ENCODE measurements at regions not wholly inside any gene's neighbourhood (a gene's known extent, or its start where the extent isn't known, plus 50 kb on each side); places are given as distances from the start of the nearest gene placed in this dataset.

DNA sequence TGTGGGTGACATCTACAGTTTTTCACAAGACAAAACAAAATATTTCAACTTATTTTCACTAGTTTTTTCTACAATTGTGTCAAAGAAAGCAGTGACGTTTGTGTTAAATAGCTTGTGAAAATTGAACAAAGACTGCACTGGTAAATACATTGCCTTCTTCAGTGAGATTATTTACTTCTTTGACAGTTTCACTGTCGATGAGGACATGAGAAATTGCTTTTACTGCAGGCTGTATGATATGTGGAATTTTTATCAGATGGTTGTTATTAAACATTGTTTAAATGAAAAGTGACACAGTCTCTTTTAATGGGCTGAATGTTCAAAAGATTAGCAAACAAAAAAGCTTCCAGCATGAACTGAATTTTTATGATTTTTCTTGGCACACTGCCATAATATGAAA lies 773.9 kb upstream of the CADM2 start:
- H3K27me3 ChIP-seq = no peaks in the 10 kb centered on the region
- intact Hi-C loops (cut with DNase I) = no loop called here
- no peak overlapping the region for H3K27ac ChIP-seq
- no peaks in the 10 kb centered on the region for H3K4me1 ChIP-seq
- no peak for DNase-seq
- no peaks in the 10 kb centered on the region for H3K36me3 ChIP-seq (replicated peaks in 1 of 2; ENCODE audit: insufficient read depth in 1 of 2, low read depth in 2 of 2)
- no peak overlapping the region for H3K4me3 ChIP-seq
- peaks cover 0 to 2% (median 0%) of the 10 kb centered on the region in 3 donors for H3K9me3 ChIP-seq
- no peak for ATAC-seq
- no peak for TF ChIP-seq CTCF (IDR thresholded peaks at IDR 0.05)
- TF ChIP-seq POLR2A (IDR thresholded peaks at IDR 0.05) = no peak
- 9% methylated on average over 2 of the region's 2 CpGs for WGBS, 2 donors

GRCh38 chr3:84194029-84194428 lies 764.8 kb upstream of the CADM2 start:
- no peak for ATAC-seq
- H3K27ac ChIP-seq = no peak overlapping the region
- DNase-seq = no peak
- H3K9me3 ChIP-seq = peaks cover 0 to 12% (median 0%) of the 10 kb centered on the region in 3 donors
- intact Hi-C loops (cut with DNase I) = no loop called here
- H3K4me3 ChIP-seq = no peak overlapping the region
- H3K27me3 ChIP-seq = no peaks in the 10 kb centered on the region
- no peak for TF ChIP-seq POLR2A (IDR thresholded peaks at IDR 0.05)
- no peak for TF ChIP-seq CTCF (IDR thresholded peaks at IDR 0.05)
- 49 to 65% methylated on average over 1 of the region's 1 CpG for WGBS, 2 donors
- no peaks in the 10 kb centered on the region for H3K36me3 ChIP-seq (replicated peaks in 1 of 2; ENCODE audit: insufficient read depth in 1 of 2, low read depth in 2 of 2)
- no peaks in the 10 kb centered on the region for H3K4me1 ChIP-seq

GRCh38 chr3:84209474-84209873 lies 749.3 kb upstream of the CADM2 start:
- H3K4me3 ChIP-seq = no peak overlapping the region
- no peak overlapping the region for H3K27ac ChIP-seq
- intact Hi-C loops (cut with DNase I) = no loop called here
- no peaks in the 10 kb centered on the region for H3K4me1 ChIP-seq
- no peak for ATAC-seq
- no peaks in the 10 kb centered on the region for H3K36me3 ChIP-seq (replicated peaks in 1 of 2; ENCODE audit: insufficient read depth in 1 of 2, low read depth in 2 of 2)
- no peaks in the 10 kb centered on the region for H3K27me3 ChIP-seq
- TF ChIP-seq POLR2A (IDR thresholded peaks at IDR 0.05) (no peak), CTCF (IDR thresholded peaks at IDR 0.05) (no peak)
- no peaks in the 10 kb centered on the region for H3K9me3 ChIP-seq
- no peak for DNase-seq

GRCh38 chr3:84223512-84223911 lies 735.3 kb upstream of the CADM2 start:
- Histone ChIP-seq H3K4me1 (no peaks in the 10 kb centered on the region), H3K27ac (no peak overlapping the region), H3K27me3 (no peaks in the 10 kb centered on the region), H3K4me3 (no peak overlapping the region), H3K9me3 (peaks cover 0 to 4% (median 0%) of the 10 kb centered on the region in 3 donors), H3K36me3 (replicated peaks in 1 of 2; ENCODE audit: insufficient read depth in 1 of 2, low read depth in 2 of 2) (no peaks in the 10 kb centered on the region)
- DNase-seq = no peak
- no peak for ATAC-seq
- TF ChIP-seq POLR2A (IDR thresholded peaks at IDR 0.05) = no peak
- TF ChIP-seq CTCF (IDR thresholded peaks at IDR 0.05) = no peak
- intact Hi-C loops (cut with DNase I) = no loop called here

GRCh38 chr3:84224262-84224661 lies 734.5 kb upstream of the CADM2 start:
- no peak overlapping the region for H3K27ac ChIP-seq
- no peaks in the 10 kb centered on the region for H3K36me3 ChIP-seq (replicated peaks in 1 of 2; ENCODE audit: insufficient read depth in 1 of 2, low read depth in 2 of 2)
- no peak for TF ChIP-seq POLR2A (IDR thresholded peaks at IDR 0.05)
- no peak for TF ChIP-seq CTCF (IDR thresholded peaks at IDR 0.05)
- WGBS, 2 donors = 53 to 65% methylated on average over 2 of the region's 2 CpGs
- H3K4me1 ChIP-seq = no peaks in the 10 kb centered on the region
- no peak for ATAC-seq
- intact Hi-C loops (cut with DNase I) = no loop called here
- no peaks in the 10 kb centered on the region for H3K27me3 ChIP-seq
- peaks cover 0 to 4% (median 0%) of the 10 kb centered on the region in 3 donors for H3K9me3 ChIP-seq
- DNase-seq = no peak
- no peak overlapping the region for H3K4me3 ChIP-seq

All from body of pancreas (tissue), 4 donors.